NOMO-1 (cell line): ENCODE measurements at regions not wholly inside any gene's neighbourhood (a gene's known extent, or its start where the extent isn't known, plus 50 kb on each side); places are given as distances from the start of the nearest gene placed in this dataset.

ENCODE experiments used
- DNase-seq, 2 experiments: peaks; one replicate each; lab custom pipeline; 2025; ENCODE audit not compliant: unreplicated experiment in 2 of 2; lab: John Stamatoyannopoulos, UW

DNA sequence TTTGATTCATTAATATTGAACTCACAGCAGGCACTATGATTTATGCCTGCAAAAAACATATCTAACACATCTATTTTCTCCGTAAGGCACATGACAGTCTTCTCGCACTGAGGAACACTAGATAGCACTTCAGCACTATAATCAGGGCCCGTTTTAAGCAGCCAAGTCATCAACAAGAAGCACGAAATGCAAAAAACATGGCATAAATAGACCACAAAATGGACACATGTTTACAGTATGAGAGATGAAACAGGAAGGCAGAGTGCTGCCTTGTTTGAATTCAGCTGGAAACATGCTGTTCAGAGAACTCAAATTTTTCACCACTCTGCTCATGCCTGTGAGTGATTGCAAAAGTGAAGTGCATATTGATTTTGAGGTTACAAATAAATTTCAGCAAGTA lies 205.8 kb upstream of the PDGFD start:
- DNase-seq, result no peak

DNA sequence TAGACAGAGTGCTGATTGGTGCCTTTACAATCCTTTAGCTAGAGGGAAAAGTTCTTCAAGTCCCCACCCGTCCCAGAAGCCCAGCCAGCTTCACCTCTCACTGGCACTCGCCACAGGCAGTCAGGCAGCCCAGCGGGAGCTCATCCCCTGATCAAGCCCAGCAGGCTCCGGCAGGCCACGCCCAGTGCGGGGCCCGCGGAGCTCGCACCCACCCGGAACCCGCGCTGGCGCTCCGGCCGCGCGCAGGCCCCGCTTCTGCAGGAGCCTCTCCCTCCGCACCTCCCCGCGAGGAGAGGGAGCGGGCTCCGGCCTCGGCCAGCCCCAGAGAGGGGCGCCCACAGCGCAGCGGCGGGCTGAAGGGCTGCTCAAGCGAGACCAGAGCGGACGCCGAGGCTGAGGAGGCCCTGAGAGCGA lies 202.4 kb upstream of the PDGFD start:
- no peak for DNase-seq

DNA sequence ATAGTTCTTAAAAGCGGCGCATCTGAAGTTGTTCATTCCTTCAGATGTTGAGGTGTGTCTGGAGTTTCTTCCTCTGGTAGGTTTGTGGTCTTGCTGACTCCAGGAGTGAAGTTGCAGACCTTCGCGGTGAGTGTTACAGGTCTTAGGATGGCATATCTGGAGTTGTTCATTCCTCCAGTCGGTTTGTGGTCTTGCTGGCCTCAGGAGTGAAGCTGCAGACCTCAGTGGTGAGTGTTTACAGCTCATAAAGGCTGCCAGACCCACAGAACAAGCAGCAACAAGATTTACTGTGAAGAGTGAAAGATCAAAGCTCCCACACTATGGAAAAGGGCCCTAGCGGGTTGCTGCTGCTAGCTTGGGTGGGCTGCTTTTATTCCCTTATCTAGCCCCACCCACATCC lies 201.7 kb upstream of the PDGFD start:
- no peak for DNase-seq

DNA sequence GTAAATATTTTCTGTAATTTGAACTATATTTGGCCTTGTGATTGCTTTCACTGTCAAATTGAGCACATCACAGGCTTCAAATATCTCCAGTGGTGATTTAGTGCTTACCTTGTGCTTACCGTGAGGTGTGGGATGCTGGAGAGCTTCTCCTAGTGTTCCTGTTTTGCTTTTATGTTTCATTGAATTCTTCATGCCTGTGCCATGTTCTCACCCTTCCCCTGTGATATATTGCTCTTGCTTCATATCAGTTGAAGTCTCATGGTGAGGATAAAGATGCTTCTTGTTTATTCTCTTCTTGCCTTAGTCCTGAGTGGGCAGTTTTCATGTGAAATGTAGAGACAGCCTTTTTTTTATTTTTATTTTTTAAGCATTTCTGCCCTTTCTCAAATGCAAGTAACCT lies 198.0 kb upstream of the PDGFD start:
- no peak for DNase-seq

DNA sequence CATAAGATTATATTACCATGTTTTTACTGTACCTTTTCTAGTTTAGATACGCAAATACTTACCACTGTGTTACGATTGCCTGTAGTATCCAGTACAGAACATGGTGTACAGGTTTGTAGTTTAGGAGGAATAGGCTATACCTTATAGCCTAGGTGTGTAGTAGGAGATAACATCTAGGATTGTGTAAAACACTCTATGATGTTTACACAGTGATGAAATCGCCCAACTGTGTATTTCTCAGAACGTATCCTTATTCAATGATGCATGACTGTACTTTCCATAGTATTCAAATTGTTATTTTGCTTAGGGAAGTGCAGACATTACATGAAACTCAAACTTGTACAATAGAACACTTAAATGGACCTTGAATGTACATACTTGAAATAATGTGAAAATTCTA lies 188.1 kb upstream of the PDGFD start:
- no peak for DNase-seq

DNA sequence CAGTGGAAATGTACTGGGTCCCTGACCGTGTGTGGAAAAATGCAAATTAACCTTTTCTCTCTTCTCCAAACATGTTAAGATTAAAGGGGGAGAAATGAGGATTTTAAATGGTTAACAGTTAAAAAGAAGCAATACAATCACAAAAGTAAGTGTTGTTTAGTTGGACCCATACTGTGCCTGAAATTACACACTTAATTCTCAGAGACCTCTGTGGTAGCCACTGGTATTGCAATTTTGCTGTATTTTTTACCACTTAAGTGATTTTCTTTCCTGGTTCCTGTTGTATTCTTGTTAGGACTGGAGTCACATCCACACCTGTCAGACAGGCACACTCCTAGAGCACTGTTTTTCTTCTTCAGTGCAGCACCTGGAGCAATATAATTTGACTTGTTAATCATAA lies 179.6 kb upstream of the PDGFD start:
- DNase-seq, result no peak

DNA sequence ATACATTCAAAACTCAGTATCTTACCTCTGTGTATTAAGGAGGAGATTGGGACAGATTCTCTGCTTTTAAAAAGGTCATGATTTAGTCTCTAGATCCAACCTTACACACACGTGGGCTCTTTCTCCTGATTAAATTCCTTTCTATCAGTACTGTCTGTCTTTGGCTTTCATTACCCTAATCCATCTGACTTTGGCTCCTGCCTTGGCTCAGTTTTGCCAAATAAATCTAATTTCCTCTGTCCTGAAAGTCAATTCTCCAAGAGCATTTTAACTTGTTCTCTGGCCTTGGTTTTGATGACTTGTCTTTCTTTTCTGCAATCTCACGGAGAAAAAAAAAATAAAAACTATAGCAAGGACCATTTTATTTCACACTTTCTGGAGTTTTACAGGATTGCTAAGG lies 176.6 kb upstream of the PDGFD start:
- no peak for DNase-seq

DNA sequence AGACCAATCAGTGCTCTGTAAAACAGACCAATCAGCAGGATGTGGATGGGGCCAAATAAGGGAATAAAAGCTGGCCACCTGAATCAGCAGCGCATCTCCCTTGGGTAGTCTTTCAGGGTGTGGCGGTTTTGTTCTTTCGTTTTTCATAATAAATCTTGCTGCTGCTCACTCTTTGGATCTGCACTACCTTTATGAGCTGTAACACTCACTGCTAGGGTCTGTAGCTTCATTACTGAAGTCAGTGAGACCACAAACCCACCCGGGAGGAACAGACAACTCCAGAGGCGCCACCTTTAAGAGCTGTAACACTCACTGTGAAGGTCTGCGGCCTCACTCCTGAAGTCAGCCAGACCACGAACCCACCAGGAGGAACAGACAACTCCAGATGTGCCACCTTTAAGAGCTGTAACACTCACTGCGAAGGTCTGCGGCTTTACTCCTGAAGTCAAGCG lies 175.5 kb upstream of the PDGFD start:
- no peak for DNase-seq

DNA sequence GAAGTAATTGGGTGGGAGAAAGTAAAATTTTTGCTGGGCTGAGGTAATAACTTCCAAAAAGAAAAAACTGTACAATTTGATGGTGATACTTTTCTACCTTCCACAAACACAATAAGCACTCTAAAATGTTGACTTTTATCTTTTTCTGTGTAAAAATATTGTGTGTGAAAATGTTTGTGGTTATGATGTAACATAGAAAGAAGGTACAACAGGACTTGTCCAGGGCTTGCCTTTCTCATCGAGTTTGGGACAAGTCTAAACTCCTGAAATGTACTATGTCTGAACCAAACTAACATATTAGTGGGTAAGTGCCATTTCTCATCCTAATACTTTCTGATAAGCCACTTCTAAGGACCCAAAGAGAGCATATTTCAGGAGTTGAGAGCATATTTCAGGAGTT lies 174.2 kb upstream of the PDGFD start:
- no peak for DNase-seq

DNA sequence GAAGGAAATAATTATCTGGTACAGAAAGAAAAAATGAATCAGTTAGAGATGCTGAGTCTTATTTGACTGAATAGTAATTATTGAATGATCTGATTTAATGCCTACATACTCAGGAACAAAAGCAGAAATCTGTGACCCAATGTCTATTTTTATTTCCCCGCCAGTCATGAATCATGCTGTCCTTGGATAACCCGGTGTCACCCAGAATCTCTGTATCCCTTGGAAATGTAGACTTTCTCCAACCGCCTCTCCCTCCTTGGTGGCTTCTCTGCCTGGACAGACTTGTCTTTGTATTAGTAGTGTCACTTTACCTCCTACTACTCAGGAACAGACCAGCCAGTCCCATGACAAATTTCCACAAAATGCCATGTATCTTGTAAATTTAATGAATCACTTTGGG lies 173.3 kb upstream of the PDGFD start:
- DNase-seq, result no peak

DNA sequence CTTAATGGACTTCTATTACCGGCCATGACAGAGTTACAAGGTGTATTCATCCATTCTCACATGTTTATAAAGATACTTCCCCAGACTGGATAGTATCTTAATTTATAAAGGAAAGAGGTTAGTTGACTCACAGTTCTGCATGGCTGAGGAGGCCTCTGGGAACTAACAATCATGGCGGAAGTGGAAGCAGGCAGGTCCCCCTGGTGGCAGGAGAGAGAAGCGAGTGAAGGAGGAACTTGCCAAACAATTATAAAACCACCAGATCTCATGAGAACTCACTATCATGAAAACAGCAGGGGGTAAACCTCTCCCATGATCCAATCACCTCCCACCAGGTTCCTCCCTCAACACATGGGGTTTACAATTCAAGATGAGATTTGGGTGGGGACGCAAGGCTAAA lies 170.0 kb upstream of the PDGFD start:
- no peak for DNase-seq

DNA sequence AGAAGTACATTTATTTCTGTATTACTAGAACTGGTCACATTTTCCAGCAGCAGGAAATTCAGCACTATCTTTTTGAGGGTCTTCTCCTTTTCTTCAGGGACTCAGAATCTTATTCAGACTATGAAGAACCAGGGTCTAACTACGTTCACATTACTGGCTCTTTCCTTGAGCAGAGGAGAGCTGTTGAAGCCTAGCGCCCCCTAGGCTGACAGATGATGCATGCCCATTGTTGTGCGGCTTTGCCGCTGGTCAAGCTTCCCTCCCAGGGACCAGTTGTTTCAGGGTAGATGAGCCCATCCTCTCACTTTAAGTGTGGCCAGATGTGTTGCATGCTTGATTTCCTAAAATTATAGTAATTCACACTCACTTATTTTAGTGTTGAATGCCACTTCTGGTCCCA lies 168.2 kb upstream of the PDGFD start:
- no peak for DNase-seq

DNA sequence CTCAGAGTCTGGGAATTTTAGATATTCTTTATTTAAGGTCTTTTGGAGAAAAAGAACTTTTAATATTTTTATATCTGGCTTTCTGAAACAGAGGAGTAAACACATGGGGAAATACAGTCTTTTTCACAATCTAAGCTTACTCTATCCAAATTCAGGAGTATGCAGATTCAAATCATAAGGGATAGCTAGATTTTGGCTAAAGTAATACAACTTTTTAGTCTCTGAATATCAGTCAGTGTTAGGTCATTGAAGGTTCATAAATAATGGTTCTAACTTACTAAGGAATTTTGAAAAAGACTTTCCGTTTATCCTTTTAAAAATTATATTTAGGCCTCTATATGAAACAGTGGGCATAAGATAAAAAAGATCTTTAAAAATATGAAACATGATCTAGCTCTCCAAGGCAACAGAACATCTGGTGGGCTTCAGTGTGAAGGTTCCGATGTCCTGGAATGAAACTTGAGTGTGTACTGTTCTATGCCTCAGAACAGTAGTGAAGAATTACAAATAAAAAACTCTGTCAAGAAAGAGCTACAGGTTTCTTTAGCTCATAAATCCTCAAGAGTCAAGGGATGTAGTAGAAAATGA lies 165.2 kb upstream of the PDGFD start:
- DNase-seq, result no peak

DNA sequence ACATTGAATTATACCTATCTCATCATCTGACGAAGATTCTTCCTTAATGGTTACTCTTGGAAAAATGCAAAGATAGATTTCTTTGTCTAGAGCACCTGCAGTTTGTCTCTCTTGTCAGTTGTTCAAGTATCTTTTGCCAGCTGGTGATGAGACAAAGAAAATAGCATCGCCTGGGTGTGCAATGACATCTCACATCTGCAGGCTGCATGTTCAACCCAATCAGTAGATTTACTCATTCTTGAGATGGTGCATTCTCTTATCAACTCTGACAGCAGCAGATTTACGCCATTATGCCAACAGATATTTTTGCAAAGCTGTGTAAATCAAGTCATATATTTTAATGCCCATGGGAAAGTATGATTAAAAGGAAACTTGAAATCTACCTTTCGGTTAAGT lies 164.6 kb upstream of the PDGFD start:
- no peak for DNase-seq

DNA sequence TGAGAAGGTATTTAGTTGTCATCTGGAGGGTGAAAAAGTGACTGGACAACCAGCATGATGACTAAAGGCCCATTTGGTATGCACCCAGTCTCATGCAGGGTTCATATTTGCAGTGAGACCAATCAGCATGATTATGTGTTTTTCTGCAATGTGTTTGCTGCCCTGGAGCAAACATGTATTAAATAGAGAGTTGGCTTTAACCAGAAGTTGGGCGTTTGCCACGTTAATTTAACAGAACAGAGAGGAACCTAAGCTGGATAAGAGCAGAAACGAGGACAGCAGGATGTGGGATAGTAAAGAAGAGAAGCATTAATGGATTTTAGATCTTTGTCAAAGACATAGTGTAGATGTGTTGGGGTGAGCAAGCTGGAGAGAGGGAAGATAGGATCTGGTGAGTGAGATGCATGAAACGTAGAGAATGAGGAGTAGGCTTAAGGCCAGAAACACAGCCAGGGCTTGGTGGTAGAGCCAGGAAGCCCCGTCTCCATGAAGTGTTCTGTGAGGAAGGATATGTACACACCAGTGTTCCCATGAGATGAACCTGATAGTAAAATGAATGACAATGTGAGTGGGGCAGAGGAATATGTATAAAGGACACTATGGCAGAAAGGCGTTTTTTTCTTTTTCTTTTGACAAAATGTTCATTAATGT lies 164.0 kb upstream of the PDGFD start:
- DNase-seq, result no peak

DNA sequence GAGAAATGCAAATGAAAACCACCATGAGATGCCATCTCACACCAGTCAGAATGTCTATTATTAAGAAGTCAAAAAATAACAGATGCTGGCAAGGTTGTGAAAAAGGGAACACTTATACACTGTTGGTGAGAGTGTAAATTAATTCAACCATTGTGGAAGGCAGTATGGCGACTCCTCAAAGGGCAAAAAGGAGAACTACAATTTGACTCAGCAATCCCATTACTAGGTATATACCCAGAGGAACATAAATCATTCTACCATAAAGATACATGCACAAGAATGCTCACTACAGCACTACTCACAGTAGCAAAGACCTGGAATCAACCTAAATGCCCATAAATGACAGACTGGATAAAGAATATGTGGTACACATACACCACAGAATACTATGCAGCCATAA lies 161.1 kb upstream of the PDGFD start:
- peak in 1 of 2 experiments; percentile 16 for DNase-seq

DNA sequence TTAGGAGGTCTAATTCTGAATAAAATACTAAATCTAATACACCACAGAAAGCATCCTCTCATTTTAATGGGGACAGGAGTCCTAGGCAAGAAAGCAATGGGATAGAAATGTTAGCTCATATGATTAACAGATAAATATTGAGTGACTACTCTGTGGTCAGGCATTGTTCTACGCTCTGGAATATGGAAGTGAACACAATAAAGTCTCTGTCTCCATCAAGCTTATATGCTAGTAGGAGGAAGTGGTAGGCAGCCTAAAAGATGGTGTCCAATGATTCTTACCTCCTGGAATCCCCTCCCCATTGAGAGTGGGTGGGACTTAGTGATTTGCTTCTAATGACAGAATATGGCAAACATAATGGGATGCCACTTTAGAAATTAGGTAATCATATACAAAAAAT lies 160.3 kb upstream of the PDGFD start:
- DNase-seq, result no peak

DNA sequence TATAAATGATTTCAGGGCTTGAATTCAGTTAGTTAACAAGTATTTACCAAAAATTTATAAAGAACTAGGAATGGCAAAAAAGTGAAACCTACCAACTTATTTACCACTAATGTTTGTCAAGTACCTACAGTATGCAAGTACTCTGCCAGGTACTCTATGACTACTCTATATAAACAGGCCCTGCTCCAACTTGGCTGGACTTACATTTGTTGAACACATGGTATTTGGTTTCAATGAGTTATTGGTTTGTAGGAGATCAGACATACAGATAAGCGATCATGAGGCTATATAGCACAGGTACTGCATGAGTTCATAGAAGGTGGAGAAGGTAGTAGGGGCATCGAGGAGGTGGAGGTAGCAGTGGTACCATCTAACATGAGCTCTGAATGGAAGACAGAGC lies 159.9 kb upstream of the PDGFD start:
- no peak for DNase-seq

DNA sequence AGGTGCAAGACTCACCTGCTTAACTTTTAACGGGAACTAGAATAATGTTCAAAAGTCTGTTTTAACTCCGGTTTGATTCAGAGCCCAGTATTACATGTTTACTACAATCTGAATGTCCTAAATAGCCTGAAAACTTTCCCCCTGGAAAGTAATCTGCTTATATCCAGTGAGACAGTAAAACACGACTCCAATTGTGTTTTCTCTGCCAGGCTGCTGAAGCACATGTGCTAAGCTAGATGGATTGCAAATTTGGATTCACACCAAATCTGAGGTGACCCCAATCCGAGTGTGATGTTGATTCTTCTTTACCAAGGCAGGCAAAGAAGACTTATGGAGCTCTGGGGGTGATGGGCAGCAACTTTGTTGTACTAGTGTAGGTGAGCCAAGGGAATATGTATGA lies 158.7 kb upstream of the PDGFD start:
- no peak for DNase-seq

DNA sequence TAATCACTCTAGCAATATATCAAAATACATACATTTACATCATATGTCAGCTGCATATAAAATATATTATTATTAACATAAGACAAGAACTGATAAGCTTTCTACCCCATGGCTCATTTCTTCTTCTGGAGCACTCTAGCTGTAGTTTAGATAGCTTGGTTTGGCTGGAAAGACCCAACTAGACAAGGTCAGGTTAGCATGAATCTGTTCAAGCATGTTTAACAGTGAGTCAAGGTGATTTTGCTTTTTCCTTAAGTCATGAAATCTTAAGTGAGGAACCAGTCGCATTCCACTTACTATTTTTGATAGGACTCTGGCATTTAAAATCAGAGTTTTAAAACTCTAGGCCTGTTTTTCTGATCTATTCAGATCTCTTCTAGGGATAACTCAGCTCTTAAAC lies 157.0 kb upstream of the PDGFD start:
- DNase-seq, result no peak

DNA sequence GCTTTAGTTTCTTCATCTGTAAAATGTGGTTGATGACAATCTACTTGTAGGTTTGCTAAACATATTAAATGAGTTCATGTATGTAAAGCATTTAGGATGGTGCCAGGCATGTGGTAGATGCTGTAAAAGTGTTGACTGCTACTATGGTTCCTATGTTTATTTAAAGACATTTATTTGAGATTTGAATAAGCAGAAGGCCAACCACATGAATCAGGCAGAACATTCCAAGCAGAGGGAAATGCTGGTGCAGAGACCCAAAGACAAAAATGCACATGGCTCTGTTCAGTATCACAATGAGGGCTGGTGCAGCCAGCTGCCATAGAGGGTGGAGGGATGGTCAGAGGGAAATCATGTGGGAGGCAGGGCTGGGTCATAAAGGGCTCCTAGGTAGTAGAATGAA lies 156.2 kb upstream of the PDGFD start:
- no peak for DNase-seq

DNA sequence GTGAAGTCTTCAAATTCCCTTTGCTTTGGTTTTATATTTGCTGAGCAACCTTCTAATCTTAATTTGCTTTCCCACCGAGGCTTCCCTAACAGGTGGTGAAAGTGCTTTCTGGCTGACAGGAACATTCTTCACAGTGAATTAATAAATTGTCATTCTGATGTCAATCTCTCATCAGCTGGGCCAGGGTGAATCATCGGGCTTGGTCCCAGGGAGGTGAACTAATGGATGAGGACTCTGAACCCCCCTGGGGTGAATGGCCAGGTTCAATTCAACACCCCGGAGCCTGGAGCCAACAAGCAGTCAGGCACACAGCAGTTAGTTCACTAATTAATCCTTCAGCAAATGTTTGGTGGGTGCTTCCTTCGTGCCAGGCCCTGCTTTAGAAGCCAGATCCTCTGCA lies 155.4 kb upstream of the PDGFD start:
- DNase-seq, result no peak

DNA sequence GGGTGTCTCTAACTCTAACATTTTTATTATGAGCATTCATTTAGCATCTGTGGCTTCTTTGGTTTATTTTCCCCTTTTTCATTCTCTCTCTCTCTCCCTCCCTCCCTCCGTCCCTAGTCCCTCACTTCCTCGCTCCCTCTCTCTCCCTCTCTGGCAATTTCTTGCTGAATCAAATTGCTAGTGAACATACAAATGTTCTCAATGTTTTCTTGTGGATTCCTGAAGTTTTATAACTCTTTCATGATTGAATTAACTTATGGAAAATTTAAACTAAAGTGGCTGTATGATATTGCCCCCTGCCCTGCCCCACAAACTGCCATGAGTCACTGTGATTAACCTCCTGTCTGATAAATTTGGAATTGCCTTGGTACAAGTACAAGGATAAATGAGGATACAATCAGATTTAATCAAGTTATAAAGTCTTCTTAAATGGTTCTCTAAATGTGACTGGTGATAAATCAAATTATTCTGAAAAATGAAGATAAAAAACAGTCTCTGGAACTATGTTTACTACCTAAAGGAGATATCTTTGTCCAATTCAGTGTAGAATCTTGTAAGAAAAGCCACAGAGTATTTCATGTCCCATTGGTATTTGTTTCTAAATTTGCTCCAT lies 143.0 kb upstream of the PDGFD start:
- no peak for DNase-seq
